SK-N-SH treated with all-trans-retinoic acid at 6 μM for 48 hours (cell line): ENCODE measurements at regions not wholly inside any gene's neighbourhood (a gene's known extent, or its start where the extent isn't known, plus 50 kb on each side); places are given as distances from the start of the nearest gene placed in this dataset.

Experiments used
- ATAC-seq: fragments of 200-7000 bp; cut with Tn5 transposase; 3 replicates; pipeline ENCODE4 v1.9.1; 2020; ENCODE audit warnings: mild to moderate bottlenecking, moderate library complexity
- ARNTL ChIP-seq: fragments of 450-650 bp; formaldehyde crosslinking; IDR thresholded peaks from 2 replicates; pipeline ENCODE4 v1.5.0; 2020; ENCODE audit warnings: low read depth, mild to moderate bottlenecking, moderate library complexity, borderline replicate concordance
- BACH2 ChIP-seq: fragments of 250-450 bp; sonication (Bioruptor Pico); IDR thresholded peaks from 2 replicates; pipeline ENCODE4 v1.9.0; 2021; ENCODE audit warnings: mild to moderate bottlenecking, borderline replicate concordance
- CREB5 ChIP-seq: fragments of 250-450 bp; sonication (Bioruptor Pico); IDR thresholded peaks from 2 replicates; pipeline ENCODE4 v1.5.1; 2020; ENCODE audit warnings: low read depth, mild to moderate bottlenecking, moderate library complexity
- CSDC2 ChIP-seq: fragments of 250-450 bp; sonication (Bioruptor Pico); IDR thresholded peaks from 2 replicates; pipeline ENCODE4 v1.5.0; 2020; ENCODE audit warnings: mild to moderate bottlenecking, moderate library complexity
- ESRRG ChIP-seq: fragments of 250-450 bp; sonication (Bioruptor Pico); IDR thresholded peaks from 2 replicates; pipeline ENCODE4 v1.6.1; 2021; ENCODE audit warnings: mild to moderate bottlenecking
- GLIS3 ChIP-seq: fragments of 250-450 bp; sonication (Bioruptor Pico); IDR thresholded peaks from 2 replicates; pipeline ENCODE4 v1.5.0; 2020; ENCODE audit warnings: mild to moderate bottlenecking, moderate library complexity
- ISL1 ChIP-seq: fragments of 250-450 bp; sonication (Bioruptor Pico); IDR thresholded peaks from 2 replicates; pipeline ENCODE4 v2.1.2; 2022; ENCODE audit warnings: mild to moderate bottlenecking, moderate library complexity
- OSR1 ChIP-seq: fragments of 250-450 bp; sonication (Bioruptor Pico); IDR thresholded peaks from 2 replicates; pipeline ENCODE4 v1.8.0; 2022; ENCODE audit warnings: moderate library complexity, mild to moderate bottlenecking, inconsistent platforms
- PATZ1 ChIP-seq: fragments of 250-450 bp; sonication (Bioruptor Pico); IDR thresholded peaks from 2 replicates; pipeline ENCODE4 v1.8.0; 2020; ENCODE audit warnings: mild to moderate bottlenecking, moderate library complexity, borderline replicate concordance
- PPARA ChIP-seq: fragments of 250-450 bp; sonication (Bioruptor Pico); IDR thresholded peaks from 2 replicates; pipeline ENCODE4 v1.5.0; 2020; ENCODE audit warnings: mild to moderate bottlenecking, borderline replicate concordance
- RARB ChIP-seq: fragments of 250-450 bp; sonication (Bioruptor Pico); IDR thresholded peaks from 2 replicates; pipeline ENCODE4 v1.8.0; 2021; ENCODE audit warnings: mild to moderate bottlenecking, moderate library complexity
- SNAI2 ChIP-seq: fragments of 250-450 bp; sonication (Bioruptor Pico); IDR thresholded peaks from 2 replicates; pipeline ENCODE4 v1.5.0; 2020; ENCODE audit warnings: mild to moderate bottlenecking, moderate library complexity
- TCF4 ChIP-seq: fragments of 250-450 bp; sonication (Bioruptor Pico); IDR thresholded peaks from 2 replicates; pipeline ENCODE4 v1.8.0; 2021; ENCODE audit warnings: mild to moderate bottlenecking, moderate library complexity, borderline replicate concordance
- TOX ChIP-seq: fragments of 250-450 bp; sonication (Bioruptor Pico); IDR thresholded peaks from 2 replicates; pipeline ENCODE4 v1.8.0; 2021; ENCODE audit warnings: mild to moderate bottlenecking, moderate library complexity, borderline replicate concordance
- ZC3H10 ChIP-seq: fragments of 250-450 bp; sonication (Bioruptor Pico); IDR thresholded peaks from 2 replicates; pipeline ENCODE4 v1.5.1; 2021; ENCODE audit warnings: mild to moderate bottlenecking, moderate library complexity
- ZFP3 ChIP-seq: fragments of 250-450 bp; sonication (Bioruptor Pico); IDR thresholded peaks from 2 replicates; pipeline ENCODE4 v1.5.0; 2020; ENCODE audit warnings: mild to moderate bottlenecking, moderate library complexity
- ZFP30 ChIP-seq: fragments of 450-650 bp; formaldehyde crosslinking; IDR thresholded peaks from 2 replicates; pipeline ENCODE4 v1.5.0; 2022; ENCODE audit warnings: mild to moderate bottlenecking, moderate library complexity
- ZNF565 ChIP-seq: fragments of 450-650 bp; formaldehyde crosslinking; conservative IDR thresholded peaks from 2 replicates; pipeline ENCODE4 v1.5.0; 2020; ENCODE audit warnings: low read depth, mild to moderate bottlenecking, moderate library complexity
- ZNF70 ChIP-seq: fragments of 450-650 bp; formaldehyde crosslinking; IDR thresholded peaks from 2 replicates; pipeline ENCODE4 v1.5.0; 2020; ENCODE audit warnings: mild to moderate bottlenecking, moderate library complexity
- ZNF8 ChIP-seq: fragments of 450-650 bp; formaldehyde crosslinking; IDR thresholded peaks from 2 replicates; pipeline ENCODE4 v1.5.0; 2020; ENCODE audit warnings: mild to moderate bottlenecking, moderate library complexity
- TF ChIP-seq, protein P1 (sequence below): fragments of 250-450 bp; sonication (Bioruptor Pico); IDR thresholded peaks from 2 replicates; pipeline ENCODE4 v1.5.1; 2021; ENCODE audit warnings: mild to moderate bottlenecking, moderate library complexity
- TF ChIP-seq, protein P2 (sequence below): fragments of 250-450 bp; sonication (Bioruptor Pico); IDR thresholded peaks from 2 replicates; pipeline ENCODE4 v1.5.0; 2020; ENCODE audit warnings: mild to moderate bottlenecking, moderate library complexity

- TF ChIP-seq ARNTL: no peak
- TF ChIP-seq CSDC2 (CRISPR knock-in tag): no peak
- TF ChIP-seq PATZ1 (CRISPR knock-in tag): no peak
- no peak for ATAC-seq
These were observed 200.3 kb upstream of the GALNTL6 start for GRCh38 chr4:171612907-171613306.

DNA sequence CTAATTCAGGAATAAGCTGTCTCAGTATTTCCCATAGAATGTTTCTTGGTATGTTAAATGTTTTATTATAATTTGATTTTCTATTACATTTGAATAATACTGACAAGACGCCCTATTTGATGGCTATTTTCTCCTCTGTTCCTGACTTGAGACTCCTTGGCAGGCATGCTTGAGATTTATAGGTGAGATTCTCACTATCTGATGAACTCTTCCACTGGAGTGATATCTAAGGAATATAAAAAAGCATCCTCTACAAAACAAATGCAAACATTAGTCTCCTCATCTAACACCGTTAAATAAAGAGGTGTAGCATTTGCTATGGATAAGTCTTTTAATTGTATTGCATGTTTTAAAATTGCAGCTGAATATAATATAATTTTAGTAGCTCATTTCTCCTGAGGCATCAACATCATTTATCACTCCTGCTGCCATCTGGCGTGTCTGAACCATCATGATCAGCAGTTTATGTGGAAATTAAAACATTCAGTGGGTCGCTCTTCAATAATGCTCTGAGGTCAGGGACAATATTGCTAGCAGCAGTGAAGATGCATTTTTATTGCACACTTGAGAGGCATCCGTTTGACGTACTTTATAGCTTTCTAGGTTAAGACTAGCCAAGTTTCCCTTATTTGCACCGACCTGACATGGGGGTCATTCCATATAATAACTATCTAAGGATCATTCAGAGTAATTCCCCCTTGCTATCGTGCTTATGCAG lies 210.4 kb upstream of the GALNTL6 start:
- no peak for ATAC-seq
- TF ChIP-seq ESRRG (CRISPR knock-in tag): no peak
- TF ChIP-seq TCF4 (CRISPR knock-in tag): no peak
- TF ChIP-seq PPARA (CRISPR knock-in tag): no peak
- no peak for TF ChIP-seq ZNF565 (CRISPR knock-in tag)
- no peak for TF ChIP-seq ARNTL
- TF ChIP-seq PATZ1 (CRISPR knock-in tag): no peak
- no peak for TF ChIP-seq RARB (CRISPR knock-in tag)
- no peak for TF ChIP-seq OSR1 (CRISPR knock-in tag)
- no peak for TF ChIP-seq CREB5
- no peak for TF ChIP-seq ISL1 (CRISPR knock-in tag)
- no peak for TF ChIP-seq ZC3H10 (CRISPR knock-in tag)
- TF ChIP-seq CSDC2 (CRISPR knock-in tag): no peak
- TF ChIP-seq ZFP30 (CRISPR knock-in tag): no peak
- TF ChIP-seq BACH2 (CRISPR knock-in tag): no peak

DNA sequence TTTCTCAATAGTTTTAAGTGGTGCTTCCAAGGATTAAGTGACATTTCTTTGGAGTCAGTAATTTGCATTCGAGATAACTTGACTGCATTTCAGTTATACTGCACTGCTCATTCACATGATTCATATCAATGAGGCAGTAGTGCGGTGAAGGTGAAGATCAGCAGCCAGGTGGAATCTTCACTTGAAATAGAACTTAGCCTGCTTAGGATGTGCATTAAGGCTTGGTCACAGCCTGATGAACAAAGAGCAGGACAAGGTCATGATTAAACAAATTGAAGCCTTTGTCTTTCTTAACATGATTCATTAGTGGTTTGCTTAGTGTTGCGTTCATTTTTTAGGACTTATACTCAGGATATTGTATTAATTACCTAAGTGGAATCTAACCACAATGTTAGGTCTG lies 212.1 kb upstream of the GALNTL6 start:
- TF ChIP-seq RARB (CRISPR knock-in tag): no peak
- no peak for TF ChIP-seq CSDC2 (CRISPR knock-in tag)
- TF ChIP-seq ZC3H10 (CRISPR knock-in tag): no peak
- no peak for ATAC-seq

DNA sequence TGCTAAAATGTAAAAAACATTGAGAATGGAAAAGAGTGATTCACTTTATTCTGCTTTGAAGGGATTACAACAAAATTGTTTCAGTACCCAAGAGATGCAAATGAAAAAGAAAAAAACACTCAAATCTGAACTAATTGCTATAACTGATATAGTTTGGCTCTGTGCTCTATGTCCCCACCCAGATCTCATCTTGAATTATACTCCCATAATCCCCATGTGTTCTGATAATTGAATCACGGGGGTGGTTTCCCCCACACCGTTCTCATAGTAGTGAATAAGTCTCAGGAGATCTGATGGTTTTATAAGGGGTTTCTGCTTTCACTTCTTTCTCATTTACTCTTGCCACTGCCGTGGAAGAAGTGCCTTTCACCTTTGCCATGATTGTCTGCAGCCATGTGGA lies 213.6 kb upstream of the GALNTL6 start:
- TF ChIP-seq, protein P1, sequence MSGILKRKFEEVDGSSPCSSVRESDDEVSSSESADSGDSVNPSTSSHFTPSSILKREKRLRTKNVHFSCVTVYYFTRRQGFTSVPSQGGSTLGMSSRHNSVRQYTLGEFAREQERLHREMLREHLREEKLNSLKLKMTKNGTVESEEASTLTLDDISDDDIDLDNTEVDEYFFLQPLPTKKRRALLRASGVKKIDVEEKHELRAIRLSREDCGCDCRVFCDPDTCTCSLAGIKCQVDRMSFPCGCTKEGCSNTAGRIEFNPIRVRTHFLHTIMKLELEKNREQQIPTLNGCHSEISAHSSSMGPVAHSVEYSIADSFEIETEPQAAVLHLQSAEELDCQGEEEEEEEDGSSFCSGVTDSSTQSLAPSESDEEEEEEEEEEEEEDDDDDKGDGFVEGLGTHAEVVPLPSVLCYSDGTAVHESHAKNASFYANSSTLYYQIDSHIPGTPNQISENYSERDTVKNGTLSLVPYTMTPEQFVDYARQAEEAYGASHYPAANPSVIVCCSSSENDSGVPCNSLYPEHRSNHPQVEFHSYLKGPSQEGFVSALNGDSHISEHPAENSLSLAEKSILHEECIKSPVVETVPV (CRISPR knock-in tag): no peak
- TF ChIP-seq ZNF8 (no peak), TOX (CRISPR knock-in tag) (no peak), ISL1 (CRISPR knock-in tag) (no peak), PATZ1 (CRISPR knock-in tag) (no peak), SNAI2 (CRISPR knock-in tag) (no peak), CREB5 (no peak), ZC3H10 (CRISPR knock-in tag) (no peak), ZFP30 (CRISPR knock-in tag) (no peak), BACH2 (CRISPR knock-in tag) (no peak), ZNF70 (CRISPR knock-in tag) (no peak), TCF4 (CRISPR knock-in tag) (no peak), PPARA (CRISPR knock-in tag) (no peak), GLIS3 (CRISPR knock-in tag) (no peak), ZNF565 (CRISPR knock-in tag) (no peak), ZFP3 (CRISPR knock-in tag) (no peak)
- TF ChIP-seq, protein P2, sequence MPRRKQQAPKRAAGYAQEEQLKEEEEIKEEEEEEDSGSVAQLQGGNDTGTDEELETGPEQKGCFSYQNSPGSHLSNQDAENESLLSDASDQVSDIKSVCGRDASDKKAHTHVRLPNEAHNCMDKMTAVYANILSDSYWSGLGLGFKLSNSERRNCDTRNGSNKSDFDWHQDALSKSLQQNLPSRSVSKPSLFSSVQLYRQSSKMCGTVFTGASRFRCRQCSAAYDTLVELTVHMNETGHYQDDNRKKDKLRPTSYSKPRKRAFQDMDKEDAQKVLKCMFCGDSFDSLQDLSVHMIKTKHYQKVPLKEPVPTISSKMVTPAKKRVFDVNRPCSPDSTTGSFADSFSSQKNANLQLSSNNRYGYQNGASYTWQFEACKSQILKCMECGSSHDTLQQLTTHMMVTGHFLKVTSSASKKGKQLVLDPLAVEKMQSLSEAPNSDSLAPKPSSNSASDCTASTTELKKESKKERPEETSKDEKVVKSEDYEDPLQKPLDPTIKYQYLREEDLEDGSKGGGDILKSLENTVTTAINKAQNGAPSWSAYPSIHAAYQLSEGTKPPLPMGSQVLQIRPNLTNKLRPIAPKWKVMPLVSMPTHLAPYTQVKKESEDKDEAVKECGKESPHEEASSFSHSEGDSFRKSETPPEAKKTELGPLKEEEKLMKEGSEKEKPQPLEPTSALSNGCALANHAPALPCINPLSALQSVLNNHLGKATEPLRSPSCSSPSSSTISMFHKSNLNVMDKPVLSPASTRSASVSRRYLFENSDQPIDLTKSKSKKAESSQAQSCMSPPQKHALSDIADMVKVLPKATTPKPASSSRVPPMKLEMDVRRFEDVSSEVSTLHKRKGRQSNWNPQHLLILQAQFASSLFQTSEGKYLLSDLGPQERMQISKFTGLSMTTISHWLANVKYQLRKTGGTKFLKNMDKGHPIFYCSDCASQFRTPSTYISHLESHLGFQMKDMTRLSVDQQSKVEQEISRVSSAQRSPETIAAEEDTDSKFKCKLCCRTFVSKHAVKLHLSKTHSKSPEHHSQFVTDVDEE: no peak
- ATAC-seq: no peak
